OCI-LY1 (cell line): ENCODE measurements at regions not wholly inside any gene's neighbourhood (a gene's known extent, or its start where the extent isn't known, plus 50 kb on each side); places are given as distances from the start of the nearest gene placed in this dataset.

Source experiments
- H2AFZ ChIP-seq: fragments of 200-600 bp; sonication (generic), shearing (Covaris generic); 2 replicates; pipeline ENCODE4 v1.6.0; 2014; ENCODE audit warnings: antibody characterized with exemption, mild to moderate bottlenecking, low read length
- H3F3A ChIP-seq: fragments of 200-600 bp; sonication (generic), shearing (Covaris generic); 2 replicates; pipeline ENCODE4 v1.6.0; 2014; ENCODE audit warnings: mild to moderate bottlenecking, antibody characterized with exemption, low read length, moderate library complexity; ENCODE audit not compliant: insufficient read depth
- H3K27ac ChIP-seq: fragments of 200-600 bp; sonication (generic); 2 replicates; pipeline ENCODE4 v1.5.1; 2014; ENCODE audit warnings: low read length, mixed run types, mild to moderate bottlenecking, low read depth; ENCODE audit not compliant: poor library complexity, severe bottlenecking
- H3K27me3 ChIP-seq: fragments of 200-600 bp; sonication (generic); 2 replicates; pipeline ENCODE4 v1.6.0; 2014; ENCODE audit warnings: antibody characterized with exemption, mild to moderate bottlenecking, low read length, moderate library complexity; ENCODE audit not compliant: insufficient read depth
- H3K36me3 ChIP-seq: fragments of 200-600 bp; sonication (generic); 2 replicates; pipeline ENCODE4 v1.6.1; 2014; ENCODE audit warnings: mild to moderate bottlenecking, antibody characterized with exemption, low read length, moderate library complexity, mixed read lengths; ENCODE audit not compliant: insufficient read depth
- H3K4me1 ChIP-seq: fragments of 200-600 bp; sonication (generic); 2 replicates; pipeline ENCODE4 v1.5.1; 2014; ENCODE audit warnings: mild to moderate bottlenecking, low read length, moderate library complexity; ENCODE audit not compliant: insufficient read depth, severe bottlenecking
- H3K4me2 ChIP-seq: fragments of 200-600 bp; sonication (generic), shearing (Covaris generic); 2 replicates; pipeline ENCODE4 v1.6.1; 2014; ENCODE audit warnings: low read length
- H3K4me3 ChIP-seq: fragments of 200-600 bp; sonication (generic); 2 replicates; pipeline ENCODE4 v1.5.1; 2014; ENCODE audit warnings: low read length, low read depth, mild to moderate bottlenecking, mixed read lengths; ENCODE audit not compliant: poor library complexity, severe bottlenecking
- H3K79me2 ChIP-seq: fragments of 200-600 bp; shearing (Covaris generic); 2 replicates; pipeline ENCODE4 v1.6.1; 2016; ENCODE audit warnings: mixed run types, low read length, mixed read lengths; ENCODE audit not compliant: insufficient read depth
- H3K9ac ChIP-seq: fragments of 200-600 bp; sonication (generic), shearing (Covaris generic); 2 replicates; pipeline ENCODE4 v1.6.1; 2014; ENCODE audit warnings: mild to moderate bottlenecking, low read length, mixed read lengths
- H3K9me2 ChIP-seq: fragments of 200-600 bp; sonication (generic), shearing (Covaris generic); 2 replicates; pipeline ENCODE4 v1.6.1; 2014; ENCODE audit warnings: low read depth, mild to moderate bottlenecking, low read length, mixed read lengths
- H3K9me3 ChIP-seq: fragments of 200-600 bp; shearing (Covaris generic); 2 replicates; pipeline ENCODE4 v1.6.1; 2014; ENCODE audit warnings: low read length, mixed read lengths
- H4K20me1 ChIP-seq: fragments of 200-600 bp; sonication (generic), shearing (Covaris generic); 2 replicates; pipeline ENCODE4 v1.6.0; 2016; ENCODE audit warnings: mild to moderate bottlenecking, low read length; ENCODE audit not compliant: insufficient read depth
- EZH2 ChIP-seq: fragments of 200-600 bp; sonication (generic), shearing (Covaris generic); IDR thresholded peaks from 2 replicates; pipeline ENCODE4 v1.8.0; 2017; ENCODE audit warnings: borderline replicate concordance, mixed run types, mild to moderate bottlenecking, antibody characterized with exemption, low read length, moderate library complexity, mixed read lengths
- TF ChIP-seq, protein P1 (sequence below): fragments of 200-600 bp; sonication (generic), shearing (Covaris generic); IDR thresholded peaks from 2 replicates; pipeline ENCODE4 v1.5.1; 2017; ENCODE audit warnings: mild to moderate bottlenecking, antibody characterized with exemption, low read length, moderate library complexity, mixed read lengths

DNA sequence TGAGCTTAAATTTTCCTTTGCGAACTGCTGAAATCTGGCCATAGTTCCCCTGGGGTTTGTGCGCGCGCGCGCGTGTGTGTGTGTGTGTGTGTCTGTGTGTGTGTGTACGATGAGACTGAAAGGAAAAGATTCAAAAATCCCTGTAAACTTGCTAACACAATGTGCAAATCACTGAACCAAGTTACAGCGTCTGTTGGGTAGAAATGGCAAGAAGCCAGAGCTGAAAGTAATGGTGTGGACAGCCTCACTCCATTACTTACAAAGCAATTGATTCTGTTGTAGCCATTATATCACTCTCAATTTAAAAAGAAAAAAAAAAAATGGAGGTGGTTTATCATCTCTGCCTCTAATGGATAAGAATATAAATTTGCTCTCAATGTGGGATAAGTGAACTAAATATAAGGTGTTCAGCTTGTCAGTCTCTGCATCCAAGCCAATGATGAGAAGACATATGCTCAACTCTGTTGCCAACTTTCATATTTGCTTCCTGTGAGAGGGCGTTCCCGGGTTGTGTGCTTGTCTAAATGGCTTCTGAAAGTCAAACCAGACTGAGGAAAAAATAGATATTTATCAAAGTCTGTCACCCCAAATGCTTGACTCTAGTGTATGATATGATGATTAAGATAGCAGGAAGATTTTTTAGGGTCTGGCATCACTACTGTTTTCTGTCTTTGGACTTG lies 422.2 kb downstream of the ZNF385D start:
- Histone ChIP-seq H3F3A (no peaks in the 10 kb centered on the region), H3K9ac (no peak overlapping the region), H3K4me1 (no peaks in the 10 kb centered on the region), H3K27ac (no peak overlapping the region), H3K4me3 (no peak overlapping the region), H3K36me3 (no peaks in the 10 kb centered on the region), H3K9me2 (no peaks in the 10 kb centered on the region), H2AFZ (no peak overlapping the region), H4K20me1 (no peaks in the 10 kb centered on the region), H3K4me2 (no peak overlapping the region), H3K79me2 (no peaks in the 10 kb centered on the region), H3K27me3 (no peaks in the 10 kb centered on the region), H3K9me3 (no peaks in the 10 kb centered on the region)
- TF ChIP-seq EZH2 = no peak
- TF ChIP-seq, protein P1, sequence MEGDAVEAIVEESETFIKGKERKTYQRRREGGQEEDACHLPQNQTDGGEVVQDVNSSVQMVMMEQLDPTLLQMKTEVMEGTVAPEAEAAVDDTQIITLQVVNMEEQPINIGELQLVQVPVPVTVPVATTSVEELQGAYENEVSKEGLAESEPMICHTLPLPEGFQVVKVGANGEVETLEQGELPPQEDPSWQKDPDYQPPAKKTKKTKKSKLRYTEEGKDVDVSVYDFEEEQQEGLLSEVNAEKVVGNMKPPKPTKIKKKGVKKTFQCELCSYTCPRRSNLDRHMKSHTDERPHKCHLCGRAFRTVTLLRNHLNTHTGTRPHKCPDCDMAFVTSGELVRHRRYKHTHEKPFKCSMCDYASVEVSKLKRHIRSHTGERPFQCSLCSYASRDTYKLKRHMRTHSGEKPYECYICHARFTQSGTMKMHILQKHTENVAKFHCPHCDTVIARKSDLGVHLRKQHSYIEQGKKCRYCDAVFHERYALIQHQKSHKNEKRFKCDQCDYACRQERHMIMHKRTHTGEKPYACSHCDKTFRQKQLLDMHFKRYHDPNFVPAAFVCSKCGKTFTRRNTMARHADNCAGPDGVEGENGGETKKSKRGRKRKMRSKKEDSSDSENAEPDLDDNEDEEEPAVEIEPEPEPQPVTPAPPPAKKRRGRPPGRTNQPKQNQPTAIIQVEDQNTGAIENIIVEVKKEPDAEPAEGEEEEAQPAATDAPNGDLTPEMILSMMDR = no peak

DNA sequence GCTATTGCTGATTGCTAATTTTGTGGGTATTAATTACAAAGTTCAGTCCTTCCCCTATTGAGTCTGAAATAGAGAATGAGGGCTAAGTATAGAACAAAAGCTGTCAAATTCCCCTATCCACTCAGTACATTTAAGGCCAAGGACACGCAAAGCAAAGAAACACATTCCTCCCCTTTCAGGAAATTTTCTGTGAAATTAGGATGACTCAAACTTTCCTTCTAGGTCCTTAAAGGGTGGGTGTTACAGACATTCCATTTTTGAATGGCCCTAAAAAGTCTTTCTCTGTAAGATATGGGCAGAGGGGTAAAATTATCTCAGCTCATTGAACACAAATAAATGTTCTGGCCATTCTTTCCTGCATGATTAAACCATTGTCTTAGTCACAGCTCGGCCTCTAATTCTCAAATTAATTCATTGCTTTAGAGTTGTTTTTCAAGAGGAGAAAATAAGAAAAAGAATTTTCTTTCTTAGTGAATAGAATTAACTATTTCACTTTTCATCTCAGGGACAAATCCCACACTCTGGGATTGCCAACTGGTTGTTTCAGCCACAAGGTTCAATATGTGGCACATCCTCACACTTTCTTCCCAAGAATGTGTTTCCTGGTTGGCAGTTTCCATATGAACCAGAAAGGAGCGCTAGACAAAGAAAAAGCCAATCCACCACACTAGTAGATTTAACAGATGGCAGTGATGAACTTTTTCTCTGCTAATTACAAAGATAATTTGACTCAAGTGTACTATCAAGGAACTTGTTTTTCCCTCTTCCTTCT lies 424.1 kb downstream of the ZNF385D start:
- H3K4me2 ChIP-seq = no peak overlapping the region
- H3K4me1 ChIP-seq = no peaks in the 10 kb centered on the region
- H4K20me1 ChIP-seq = no peaks in the 10 kb centered on the region
- H3K9me3 ChIP-seq = no peaks in the 10 kb centered on the region
- H3K9me2 ChIP-seq = no peaks in the 10 kb centered on the region
- no peak overlapping the region for H3K27ac ChIP-seq
- no peak overlapping the region for H3K9ac ChIP-seq
- no peak overlapping the region for H3K4me3 ChIP-seq
- TF ChIP-seq, protein P1 = no peak
- TF ChIP-seq EZH2 = no peak
- H2AFZ ChIP-seq = no peak overlapping the region
- no peaks in the 10 kb centered on the region for H3K36me3 ChIP-seq
- H3K79me2 ChIP-seq = no peaks in the 10 kb centered on the region
- H3K27me3 ChIP-seq = no peaks in the 10 kb centered on the region
- no peaks in the 10 kb centered on the region for H3F3A ChIP-seq

DNA sequence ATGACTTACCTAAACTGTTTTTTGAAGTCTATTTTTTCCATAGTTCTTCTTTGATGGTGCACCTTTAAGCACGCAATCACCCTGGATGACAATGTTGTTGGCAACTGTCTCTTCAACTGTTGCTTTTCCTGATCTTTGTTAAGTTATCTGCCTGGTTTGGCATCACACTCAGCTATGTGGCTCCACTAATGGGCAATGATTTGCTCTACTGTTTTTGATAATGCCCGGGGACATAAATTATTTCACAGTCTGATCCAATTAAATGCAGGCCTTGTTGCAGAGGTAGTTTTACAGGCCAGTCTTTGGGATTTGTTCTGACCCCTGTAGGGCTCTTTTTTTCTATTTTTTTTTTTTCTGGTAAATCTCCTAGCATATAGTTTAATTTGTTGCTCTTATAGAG lies 436.3 kb downstream of the ZNF385D start:
- Histone ChIP-seq H3K79me2 (no peaks in the 10 kb centered on the region), H3K27ac (no peak overlapping the region), H3K36me3 (no peaks in the 10 kb centered on the region), H4K20me1 (no peaks in the 10 kb centered on the region), H3K9me2 (no peaks in the 10 kb centered on the region), H3K9me3 (no peaks in the 10 kb centered on the region), H3K4me3 (no peak overlapping the region), H3F3A (no peaks in the 10 kb centered on the region), H3K4me2 (no peak overlapping the region), H3K27me3 (no peaks in the 10 kb centered on the region), H3K9ac (no peak overlapping the region), H3K4me1 (no peaks in the 10 kb centered on the region), H2AFZ (no peak overlapping the region)
- TF ChIP-seq EZH2 = no peak
- TF ChIP-seq, protein P1 = no peak
